Activated CD4-positive, alpha-beta T cell treated with anti-CD3 and anti-CD28 coated beads, Interleukin-2, amount 50 U/mL, for 24 hours (primary cell): ENCODE measurements at regions not wholly inside any gene's neighbourhood (a gene's known extent, or its start where the extent isn't known, plus 50 kb on each side); places are given as distances from the start of the nearest gene placed in this dataset.

ENCODE experiments used
- DNase-seq, 2 donors: peaks; one replicate each; pipeline ENCODE4 v3.0.0-alpha.2; 2020; ENCODE audit warnings: low read depth in 1 of 2, low spot score in 1 of 2

DNA sequence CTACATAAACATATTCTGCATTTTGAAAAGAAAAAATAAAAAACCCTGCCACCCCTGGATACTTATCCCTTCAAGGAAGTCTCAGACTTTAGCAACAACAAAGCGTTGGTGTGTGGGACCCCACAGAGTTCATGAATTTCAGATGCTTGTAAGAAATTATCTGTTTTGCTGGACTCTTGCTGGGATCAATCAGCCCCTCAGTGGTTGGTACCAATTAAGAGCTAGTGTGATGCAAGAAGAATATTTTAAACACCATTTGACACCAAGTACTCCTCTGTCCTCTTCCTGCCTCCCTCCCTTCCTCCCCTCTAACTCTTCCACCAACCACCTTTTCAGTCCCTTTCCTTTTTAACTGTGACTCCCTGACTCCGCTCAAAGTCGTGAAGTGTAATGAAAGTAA lies 51.5 kb downstream of the SST start:
- no peak for DNase-seq

DNA sequence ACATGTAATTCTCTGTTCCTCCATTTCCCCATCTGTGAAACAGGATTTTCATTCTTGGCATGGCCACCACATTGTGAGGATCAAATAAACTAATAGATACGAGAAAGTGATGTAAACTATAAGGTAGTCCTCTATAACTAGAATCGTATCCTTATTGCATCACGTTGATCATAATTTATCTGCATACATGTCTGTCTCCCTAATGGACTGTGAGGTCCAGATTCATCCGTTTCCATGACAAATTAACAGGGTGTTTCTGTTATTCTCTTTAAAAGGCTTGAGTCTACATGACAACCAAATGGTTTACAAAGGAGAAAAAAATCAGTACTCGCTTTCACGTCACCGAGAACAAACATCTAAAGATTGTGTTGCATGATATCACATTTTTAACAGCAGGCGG lies 53.0 kb downstream of the SST start:
- DNase-seq: no peak

DNA sequence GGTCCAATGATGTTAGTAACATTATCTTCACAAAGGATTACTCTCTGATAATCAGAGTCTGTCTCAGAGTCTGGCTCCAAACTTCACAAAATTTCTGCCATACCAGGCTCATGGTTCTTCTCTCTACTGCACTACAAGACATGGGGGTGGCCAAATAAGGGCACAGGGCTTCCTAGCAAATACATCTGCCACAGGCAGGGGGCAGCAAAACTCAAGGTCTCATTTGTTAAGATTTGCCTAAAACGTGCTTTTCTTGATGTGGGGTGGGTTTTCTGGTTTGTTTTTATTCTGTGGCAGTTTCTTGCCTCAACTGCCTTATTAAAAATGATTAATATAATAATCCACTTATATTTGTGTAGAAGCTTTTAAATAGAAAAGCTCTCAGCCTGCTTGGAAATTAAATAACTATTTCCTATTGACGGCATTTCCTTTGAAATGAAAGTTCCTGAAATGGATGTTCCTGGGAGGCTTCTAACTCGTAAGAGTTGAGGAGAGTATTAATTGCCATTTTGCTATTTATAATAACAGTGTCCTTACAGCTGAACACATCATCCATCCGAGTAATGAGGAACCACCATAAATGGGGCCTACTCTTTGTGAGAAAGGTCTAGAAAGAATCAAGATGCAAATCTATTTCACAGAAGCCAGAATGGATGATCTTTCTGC lies 53.8 kb downstream of the SST start:
- peak in 1 of 2 donors; percentile 39 for DNase-seq

DNA sequence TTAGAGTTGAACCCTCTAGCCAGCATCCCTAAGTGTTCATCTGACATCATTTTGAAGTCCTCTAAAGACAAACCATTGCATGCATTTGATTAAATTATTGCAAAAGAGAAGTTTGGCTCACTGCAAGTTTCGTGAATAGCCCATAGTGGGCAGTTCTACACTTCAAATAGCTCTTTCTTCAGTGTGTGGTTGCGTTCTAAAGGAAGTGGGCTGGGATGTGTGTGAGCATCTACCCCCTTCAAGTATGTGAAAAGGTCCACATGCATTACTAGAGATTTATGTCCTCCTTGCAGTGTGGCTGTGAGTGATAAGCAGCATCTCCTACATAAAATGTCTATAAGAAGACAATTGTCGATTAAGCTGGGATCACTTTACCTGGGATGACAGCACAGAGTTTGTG lies 54.6 kb downstream of the SST start:
- DNase-seq: no peak

DNA sequence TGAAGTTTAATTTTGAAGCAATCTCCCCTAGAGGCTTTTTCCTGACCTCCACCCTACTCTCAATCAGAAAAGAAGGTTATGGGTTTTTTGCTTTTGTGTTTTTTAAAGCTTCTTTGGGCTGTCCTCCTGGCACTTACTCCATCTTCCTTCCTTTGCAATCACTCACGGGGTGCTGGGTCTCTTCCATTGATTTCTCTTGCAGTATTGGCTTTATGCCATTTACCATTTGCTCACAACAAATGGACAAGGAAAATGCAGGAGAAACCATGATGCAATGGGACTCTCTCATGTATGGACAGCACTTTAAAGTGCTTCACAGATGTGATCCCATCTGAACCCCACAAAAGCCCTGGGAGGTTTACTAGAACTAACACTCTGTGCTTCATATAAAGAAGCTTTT lies 57.5 kb downstream of the SST start:
- DNase-seq: no peak

DNA sequence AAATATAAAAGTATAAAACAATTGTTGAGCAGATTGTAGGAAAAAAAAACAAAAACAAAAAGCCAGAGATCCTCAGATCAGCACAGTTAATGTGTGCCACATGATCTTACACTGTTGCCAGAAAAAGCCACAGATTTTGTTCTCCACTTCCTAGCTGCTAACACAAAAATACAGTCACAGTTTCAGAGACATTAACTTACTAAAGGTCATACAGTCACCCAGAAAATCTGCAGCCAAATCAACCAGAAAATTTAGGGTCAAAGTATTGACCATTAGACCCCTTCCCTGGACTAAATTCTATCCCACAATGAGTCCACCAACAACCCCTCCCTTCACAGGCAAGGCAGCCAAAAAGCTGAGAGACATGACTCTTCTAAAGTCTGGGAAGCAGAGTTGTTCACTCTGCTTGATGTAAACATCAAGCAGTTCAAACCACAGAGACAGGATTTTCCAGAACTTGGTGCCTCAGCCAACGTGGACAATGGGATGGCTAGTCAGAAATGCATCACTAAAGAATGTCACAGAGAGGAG lies 59.1 kb downstream of the SST start:
- no peak for DNase-seq

DNA sequence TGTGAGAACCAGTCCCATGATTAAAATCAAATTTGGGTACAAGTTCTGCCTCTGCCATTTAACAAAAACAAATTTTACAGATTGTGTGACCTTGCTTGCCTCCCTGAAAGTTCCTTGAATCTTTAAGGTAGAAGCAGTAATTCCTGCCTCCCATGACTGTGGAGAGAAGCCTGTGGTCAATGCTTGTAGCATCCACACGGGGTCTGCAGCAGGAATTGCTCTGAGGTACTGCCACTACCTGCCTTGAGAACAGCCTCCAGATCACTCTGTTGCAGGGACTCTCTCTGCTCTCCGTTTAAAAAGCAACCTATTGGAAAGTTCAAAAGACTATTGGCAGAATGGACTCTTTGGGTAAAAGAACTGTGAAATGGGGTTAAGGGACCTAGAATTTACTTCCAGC lies 75.9 kb downstream of the SST start:
- DNase-seq: no peak

DNA sequence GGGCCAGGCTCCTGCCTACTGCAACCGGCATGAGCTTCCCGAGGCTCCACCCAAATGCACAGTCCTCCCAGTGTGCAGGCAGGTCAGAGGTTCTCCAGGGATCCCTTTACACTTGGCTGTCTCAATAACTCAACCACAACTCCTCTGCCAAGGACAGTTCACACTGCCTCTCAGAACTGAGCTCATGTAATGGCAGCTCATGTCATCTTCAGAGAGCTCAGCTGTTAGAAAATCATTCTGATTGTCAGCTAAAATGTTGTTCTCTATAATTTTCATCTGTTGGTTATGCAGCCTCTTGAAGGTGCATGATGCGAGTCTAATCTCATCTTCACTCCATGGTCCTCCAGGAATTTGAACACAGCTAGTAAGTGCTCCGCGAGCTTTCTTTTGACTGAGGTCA lies 76.7 kb downstream of the SST start:
- DNase-seq: no peak

DNA sequence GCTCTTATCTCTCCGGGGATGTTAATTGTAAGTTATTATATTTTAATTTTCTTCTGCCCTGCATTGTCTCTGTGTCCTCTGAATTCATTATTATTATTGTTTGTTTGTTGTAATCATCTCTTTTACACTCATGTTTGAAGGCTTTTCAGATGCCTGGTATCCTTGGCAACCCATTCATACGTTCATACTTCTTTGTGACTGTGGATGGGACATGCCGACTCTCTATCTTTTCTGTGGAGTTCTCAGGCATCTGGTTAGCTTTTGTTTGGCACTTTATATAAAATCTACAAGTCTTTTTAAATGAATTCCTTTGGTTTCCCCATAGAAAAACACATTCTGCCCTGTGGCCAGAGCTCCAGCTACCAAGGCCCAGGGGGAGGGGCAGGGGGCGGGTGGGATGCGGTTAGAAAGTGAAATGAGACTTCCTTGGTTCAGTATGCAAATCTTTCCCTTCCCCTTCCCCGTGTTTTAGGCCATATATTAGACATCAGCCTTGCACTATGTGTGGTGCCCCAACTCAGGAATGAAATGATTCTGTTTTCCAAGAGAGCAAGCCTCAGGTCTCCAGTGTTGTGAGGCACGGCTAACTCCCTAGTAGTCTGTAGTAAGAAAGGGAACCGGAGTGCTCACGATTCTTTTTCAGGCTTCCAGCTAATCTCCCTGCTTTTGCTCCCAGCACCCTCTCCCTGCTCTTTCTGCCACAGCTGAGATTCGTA lies 79.2 kb downstream of the SST start:
- no peak for DNase-seq

DNA sequence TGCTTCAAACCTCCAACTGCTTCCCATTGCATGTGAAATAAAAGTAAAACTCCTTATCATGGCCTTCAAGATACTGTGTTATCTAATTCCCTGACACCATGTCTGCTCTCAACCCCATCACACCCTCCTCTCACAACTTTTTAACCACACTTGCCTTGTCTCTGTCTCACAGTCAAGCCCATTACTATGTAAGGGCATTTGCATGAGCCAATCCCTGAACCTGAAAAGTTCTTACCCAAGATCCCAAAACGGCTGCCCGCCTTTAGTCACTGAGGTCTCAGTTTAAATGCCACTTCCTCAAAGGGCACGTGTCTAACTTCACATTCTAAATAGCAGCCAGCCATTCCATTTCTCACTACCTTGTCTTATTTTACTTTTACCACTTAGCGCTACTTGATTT lies 83.1 kb downstream of the SST start:
- no peak for DNase-seq

DNA sequence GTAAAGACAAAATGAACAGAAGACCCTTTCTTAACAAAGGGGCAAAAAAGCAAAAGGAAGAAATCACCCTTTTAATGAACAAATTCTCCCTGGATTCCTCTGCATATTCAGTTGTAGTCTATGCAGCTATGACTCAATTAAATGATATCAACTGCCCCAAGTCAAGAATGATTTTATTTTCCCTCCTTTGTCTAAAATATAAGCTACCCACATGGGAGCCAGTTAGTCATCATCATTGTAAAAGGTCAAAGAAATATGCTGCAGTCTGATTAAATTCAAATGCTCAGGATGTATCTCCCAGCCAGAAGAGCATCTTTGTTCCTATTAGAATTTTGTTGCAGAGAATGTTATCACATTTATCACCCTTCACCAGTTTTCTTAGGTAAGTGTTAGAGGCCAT lies 84.0 kb downstream of the SST start:
- DNase-seq: no peak

DNA sequence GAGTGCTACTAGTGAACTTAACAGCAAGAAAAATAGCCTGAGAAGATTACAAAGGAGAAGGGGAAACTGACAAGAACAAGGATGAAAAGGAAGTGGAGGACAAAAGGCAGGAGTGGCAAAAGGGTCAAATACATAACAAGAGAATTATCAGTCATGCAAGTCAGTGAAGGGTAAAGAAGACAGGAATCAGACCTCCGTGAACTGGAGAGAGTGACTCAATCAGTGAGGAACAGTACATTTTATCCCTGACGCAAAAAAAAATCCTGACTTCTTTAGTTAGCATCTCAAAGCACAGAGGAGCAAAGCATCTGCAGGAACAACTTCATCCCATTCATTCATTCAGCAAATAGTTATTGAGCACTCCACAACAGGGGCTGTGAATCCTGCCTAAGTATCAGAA lies 97.8 kb downstream of the SST start:
- DNase-seq: no peak

DNA sequence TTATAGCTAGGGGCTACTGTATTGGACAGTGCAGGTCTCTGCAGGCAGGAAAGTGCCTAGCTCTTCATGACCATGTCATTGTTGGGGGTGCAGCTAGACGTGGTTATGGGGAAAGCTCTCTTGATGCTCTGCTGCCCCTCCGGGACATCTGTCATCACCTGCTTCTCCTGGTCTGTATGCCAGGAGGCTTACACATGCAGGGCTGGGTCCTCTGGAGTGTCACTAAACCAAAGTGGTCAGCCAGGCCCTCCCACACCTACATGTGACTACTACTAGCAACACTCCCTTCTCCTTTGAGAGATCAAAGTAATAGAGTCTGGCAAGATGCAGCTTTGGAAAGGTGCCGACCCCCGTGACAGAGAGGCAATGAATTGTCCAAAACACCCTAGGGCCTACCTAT lies 98.5 kb downstream of the SST start:
- no peak for DNase-seq

DNA sequence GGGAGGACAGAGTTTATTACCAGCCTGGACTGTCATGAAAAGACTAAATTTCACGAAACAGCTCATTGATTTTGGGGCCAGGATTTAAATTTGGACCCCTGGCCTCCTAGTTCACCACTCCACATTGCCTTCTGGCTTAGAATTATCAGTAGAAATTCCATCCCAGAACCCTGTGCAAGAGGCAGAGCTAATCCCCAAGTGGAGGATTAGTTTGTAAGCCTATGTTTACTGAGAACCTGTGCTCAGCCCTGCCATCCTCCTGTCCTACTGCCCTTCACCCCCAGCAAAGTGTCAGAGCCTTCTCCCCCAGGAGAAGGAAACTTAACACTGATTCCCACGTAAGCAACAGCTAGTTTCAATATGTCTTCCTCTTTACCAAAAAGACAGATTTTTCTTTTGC lies 99.4 kb downstream of the SST start:
- no peak for DNase-seq

DNA sequence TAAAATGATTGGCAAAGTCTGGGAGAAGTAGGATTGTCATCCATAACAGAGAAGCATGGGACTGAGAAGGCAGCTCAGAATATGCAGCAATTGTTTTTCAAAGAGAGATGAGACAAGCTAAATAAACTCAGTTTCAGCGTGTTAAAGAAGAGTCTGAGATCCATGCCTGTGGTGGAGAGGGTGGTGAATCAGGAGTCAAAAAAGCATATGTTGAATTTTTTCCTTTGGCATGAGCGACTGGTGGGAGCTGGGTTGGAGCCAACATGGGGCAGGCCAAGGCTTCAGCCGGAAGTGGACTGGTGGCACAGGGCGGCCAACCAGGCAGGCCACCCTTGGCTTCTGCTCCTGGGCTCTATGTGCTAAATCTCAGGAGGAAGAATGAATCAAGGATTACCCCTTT lies 102.0 kb downstream of the SST start:
- no peak for DNase-seq

DNA sequence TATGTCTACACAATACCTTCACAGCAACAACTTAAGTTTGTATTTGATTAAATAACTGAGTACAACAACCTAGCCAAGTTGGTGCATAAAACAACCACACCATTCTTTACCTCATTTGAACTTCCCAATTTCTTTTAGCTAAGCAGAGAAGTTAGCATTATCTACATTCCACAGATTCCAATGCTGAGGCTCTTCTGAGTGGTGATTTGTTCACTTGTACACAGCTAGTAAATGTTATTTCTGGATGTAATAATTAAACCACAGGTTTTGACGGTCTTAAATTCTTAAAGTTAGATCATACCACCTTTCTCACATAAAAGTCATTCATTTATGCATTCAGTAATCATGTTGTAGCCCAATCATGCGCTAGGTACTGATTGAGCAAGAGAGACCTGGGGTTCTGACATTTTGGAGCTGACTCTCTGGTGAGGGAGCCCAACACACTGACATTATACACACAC lies 102.5 kb downstream of the SST start:
- DNase-seq: no peak

DNA sequence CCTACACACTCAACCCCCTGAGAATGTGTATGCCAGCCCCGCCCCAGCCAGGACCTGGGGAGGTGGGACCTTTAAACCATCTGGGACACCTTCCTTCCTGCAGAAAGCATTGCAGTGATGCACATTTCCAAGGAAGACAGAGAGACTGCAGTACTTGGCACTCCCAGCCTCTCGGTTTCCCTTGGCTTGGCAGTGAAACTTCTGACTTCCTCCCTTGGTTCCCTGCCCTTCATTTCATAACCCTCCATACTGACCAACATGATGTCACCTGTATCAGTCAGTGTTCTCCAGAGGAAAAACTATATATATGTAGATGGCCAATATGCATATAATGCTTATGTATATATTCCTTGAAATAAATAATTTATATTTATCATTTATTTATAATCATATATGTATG lies 103.2 kb downstream of the SST start:
- no peak for DNase-seq

DNA sequence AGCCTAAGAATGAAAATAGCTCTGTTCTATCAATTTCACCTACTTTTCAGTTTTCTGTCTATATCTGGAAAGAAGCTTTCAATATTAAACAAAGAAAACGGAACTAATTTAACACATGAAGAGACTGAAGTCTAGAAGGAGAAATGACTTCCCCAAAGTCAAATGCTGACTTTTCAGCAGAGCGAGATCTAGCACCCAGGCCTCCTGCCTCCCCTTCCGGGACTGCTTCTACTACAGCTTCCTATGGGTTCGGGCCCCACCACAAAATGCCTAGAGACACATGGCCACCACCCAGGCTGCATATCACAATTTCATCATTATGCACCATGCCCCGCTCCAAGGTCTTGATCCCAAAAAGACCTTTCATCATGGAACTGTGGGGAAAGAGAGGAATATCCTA lies 104.5 kb downstream of the SST start:
- DNase-seq: no peak

DNA sequence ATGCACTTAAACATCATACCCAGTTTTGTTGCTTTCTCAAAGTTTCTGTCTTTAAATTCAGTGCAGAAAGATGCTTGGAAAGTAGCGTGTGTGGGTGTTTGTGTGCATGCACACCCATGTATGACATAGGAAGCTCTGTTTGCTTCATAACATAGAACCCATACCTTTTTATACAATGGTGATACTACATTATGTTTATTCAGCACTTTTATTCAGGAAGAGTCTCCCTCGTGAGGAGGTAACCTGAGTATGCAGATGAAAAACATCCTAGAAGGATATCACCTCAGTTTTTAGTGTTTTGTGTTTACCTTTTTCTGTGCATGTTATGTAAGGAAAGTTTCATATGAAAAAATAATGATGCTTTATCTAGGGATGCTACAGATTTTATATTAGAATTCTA lies 111.2 kb downstream of the SST start:
- no peak for DNase-seq

DNA sequence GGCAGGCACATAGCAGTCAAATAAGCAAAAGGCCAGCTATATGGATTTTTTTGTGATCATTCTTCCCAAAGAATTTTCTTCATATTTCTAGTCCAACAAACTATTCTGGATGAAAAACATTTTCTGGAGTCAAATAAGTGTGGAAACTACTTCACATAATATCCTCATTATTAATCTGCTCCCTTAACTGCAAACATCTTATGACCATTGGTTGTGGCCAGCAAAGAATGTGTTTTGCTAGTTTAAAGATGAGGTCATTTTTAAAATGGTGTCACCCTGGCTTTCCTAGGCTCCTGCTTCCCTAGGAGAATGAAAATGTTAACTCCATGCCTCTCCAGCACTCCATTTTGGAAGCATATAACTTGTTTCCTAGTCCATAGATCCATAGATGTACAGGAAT lies 118.8 kb downstream of the SST start:
- no peak for DNase-seq

DNA sequence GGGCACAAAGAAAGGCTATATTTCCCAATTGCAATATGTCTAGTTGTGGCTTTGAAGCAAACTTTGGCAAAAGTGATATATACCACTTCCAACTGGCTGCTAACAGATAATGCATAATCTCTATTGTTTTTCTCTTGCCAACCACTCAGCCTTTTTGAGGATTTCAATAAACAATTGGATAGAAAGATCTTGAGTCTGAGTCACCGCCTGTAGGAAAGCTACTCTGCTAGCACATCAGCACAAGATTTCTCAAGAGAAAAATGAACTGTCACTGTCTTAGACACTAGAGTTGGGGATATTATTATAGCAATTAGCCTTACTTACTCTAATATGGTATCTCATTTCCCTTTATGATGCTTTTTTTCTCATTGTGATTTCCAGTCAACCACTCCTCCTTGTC lies 119.7 kb downstream of the SST start:
- no peak for DNase-seq

DNA sequence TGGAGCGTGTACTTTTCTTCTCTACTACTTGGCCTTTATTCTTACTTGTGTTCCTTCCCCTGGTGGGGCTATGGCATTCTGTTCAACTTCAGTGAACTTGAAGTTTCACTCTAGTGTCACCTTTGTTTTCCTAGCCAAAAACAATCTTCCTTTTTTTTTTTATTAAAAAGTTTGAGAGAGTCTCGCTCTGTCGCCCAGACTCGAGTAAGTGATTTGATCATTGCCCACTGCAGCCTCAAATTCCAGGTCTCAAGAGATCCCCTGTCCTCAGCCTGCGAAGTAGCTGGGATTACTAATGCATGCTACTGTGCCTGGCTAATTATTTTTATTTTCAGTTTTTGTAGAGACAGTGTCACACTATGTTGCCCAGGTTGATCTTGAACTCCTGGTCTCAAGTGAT lies 124.8 kb downstream of the SST start:
- DNase-seq: no peak

DNA sequence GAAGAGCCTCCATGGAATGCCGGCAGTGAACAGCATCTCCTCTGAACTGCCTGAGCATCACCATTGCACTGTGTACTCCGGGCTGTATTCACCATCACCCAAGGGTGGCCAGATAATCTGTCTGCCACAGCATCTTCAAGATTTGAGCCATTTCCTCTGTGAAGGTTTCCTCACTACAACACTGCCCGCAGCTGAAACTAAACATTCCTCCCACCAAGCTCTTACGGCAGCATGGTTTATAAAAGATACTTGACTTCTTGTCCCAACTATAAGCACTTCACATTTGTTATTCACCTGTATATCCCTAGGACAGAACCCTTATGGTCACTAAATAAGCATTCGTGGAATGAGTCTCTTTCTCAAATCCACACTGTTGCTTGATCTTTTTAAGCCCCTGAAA lies 125.9 kb downstream of the SST start:
- DNase-seq: no peak
